ENCODE measurements at regions not wholly inside any gene's neighbourhood (a gene's known extent, or its start where the extent isn't known, plus 50 kb on each side); places are given as distances from the start of the nearest gene placed in this dataset.

DNA sequence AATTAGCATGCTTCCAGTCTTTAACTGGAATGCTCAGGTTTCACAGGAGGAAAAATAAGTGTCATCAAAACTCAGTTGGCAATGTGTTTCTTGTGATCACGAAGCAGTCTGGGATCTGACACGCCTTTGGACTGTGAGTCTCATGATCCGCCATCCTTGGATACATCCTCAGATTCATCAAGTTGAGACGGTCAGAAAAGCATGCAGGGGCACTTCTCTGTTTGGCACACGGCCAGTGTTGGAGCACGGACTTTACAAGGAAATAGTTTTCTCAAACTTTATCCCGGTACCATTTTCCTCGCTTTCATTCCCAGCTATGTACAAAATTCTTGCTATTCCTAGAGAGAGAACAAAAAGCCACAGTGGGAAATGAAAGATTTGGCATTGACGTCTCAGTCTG, 88.4 kb upstream of the PARP11 start:
- ChIA-PET POLR2A (no interaction called here), CTCF (interaction anchor here (2.1 kb wide), 1 partner anchor 37 kb away, joined by 5 read pairs; no protein-coding TSS in a partner anchor)
- peaks cover 6% of the 10 kb centered on the region for H3K27me3 Mint-ChIP-seq

DNA sequence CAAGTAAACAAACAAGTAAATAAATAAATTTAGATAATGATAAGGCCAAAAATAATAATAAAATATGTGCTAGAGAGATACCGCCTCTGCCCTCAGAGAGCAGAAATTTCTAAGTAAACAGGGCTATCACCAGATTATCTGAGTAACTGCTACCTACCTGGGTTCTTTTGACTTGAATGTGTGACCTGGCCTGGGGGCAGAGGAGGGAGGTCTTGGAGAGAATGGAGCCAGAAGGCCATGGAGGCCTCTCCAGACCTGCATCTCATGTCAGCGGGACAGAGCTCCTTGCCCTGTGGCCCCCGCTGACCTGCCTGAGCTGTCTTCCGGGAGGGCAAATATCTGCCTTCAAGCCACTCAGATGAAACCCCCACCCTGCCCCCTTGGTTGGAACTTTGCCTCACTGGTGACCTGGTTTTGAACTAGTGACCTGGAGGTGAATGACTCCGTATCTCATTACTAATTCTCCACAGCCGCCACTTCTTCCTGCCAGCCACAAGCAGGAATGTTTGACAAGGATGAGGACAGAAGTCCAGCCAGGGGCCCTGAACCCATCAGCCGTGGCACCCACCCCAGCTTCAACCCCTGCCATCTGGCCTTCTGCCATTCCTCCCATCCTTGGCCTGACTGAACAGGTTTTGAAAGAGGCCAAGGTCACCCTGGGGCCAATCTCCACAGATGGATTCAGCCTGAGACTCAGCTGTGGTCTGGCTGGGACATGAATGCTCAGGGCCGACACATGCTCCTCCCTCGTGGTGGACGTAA, 86.8 kb upstream of the PARP11 start:
- no peak overlapping the region for H3K27ac ChIP-seq (ENCODE audit: low read length in 2 of 2)
- no peak for ATAC-seq (ENCODE audit: low read depth)
- no peak overlapping the region for H3K27ac Mint-ChIP-seq
- H3K4me3 ChIP-seq (ENCODE audit: control extremely low read depth in 1 of 5, extremely low read depth in 1 of 5, insufficient read depth in 1 of 5, low read depth in 2 of 5, low read length in 4 of 5) = no peak overlapping the region
- no peak overlapping the region for H3K4me3 Mint-ChIP-seq
- DNase-seq = no peak
- ChIA-PET CTCF (no interaction called here), POLR2A (no interaction called here)
- TF ChIP-seq, protein P1, sequence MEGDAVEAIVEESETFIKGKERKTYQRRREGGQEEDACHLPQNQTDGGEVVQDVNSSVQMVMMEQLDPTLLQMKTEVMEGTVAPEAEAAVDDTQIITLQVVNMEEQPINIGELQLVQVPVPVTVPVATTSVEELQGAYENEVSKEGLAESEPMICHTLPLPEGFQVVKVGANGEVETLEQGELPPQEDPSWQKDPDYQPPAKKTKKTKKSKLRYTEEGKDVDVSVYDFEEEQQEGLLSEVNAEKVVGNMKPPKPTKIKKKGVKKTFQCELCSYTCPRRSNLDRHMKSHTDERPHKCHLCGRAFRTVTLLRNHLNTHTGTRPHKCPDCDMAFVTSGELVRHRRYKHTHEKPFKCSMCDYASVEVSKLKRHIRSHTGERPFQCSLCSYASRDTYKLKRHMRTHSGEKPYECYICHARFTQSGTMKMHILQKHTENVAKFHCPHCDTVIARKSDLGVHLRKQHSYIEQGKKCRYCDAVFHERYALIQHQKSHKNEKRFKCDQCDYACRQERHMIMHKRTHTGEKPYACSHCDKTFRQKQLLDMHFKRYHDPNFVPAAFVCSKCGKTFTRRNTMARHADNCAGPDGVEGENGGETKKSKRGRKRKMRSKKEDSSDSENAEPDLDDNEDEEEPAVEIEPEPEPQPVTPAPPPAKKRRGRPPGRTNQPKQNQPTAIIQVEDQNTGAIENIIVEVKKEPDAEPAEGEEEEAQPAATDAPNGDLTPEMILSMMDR (IDR thresholded peaks at IDR 0.05) = no peak
- TF ChIP-seq EZH2 (IDR thresholded peaks at IDR 0.05; ENCODE audit: borderline replicate concordance, insufficient read depth, low read depth, low read length, poor library complexity, severe bottlenecking) = no peak
- H3K4me1 ChIP-seq (ENCODE audit: control insufficient read depth in 2 of 2, insufficient read depth in 2 of 2, low read length in 2 of 2) = peaks cover 9 to 10% of the 10 kb centered on the region in 2 donors
- 96% methylated on average over 5 of the region's 10 CpGs for WGBS (ENCODE audit: insufficient coverage)
- H4K20me1 ChIP-seq (ENCODE audit: control insufficient read depth, insufficient read depth, low read length, poor library complexity, severe bottlenecking) = no peaks in the 10 kb centered on the region
- no peak overlapping the region for H2AFZ ChIP-seq (ENCODE audit: insufficient read depth, low read depth, low read length, poor library complexity, severe bottlenecking)
- no peak overlapping the region for H3K9ac ChIP-seq (ENCODE audit: low read length)
- H3K4me1 Mint-ChIP-seq = peaks cover 12% of the 10 kb centered on the region
- no peaks in the 10 kb centered on the region for H3K36me3 ChIP-seq (replicated peaks in 1 of 2; ENCODE audit: control extremely low read depth in 1 of 2, control insufficient read depth in 1 of 2, extremely low read depth in 1 of 2, insufficient read depth in 2 of 2, low read length in 1 of 2)
- intact Hi-C loops (cut with micrococcal nuclease) = no loop called here
- no peak overlapping the region for H3K4me2 ChIP-seq (replicated peaks; ENCODE audit: low read depth, low read length, poor library complexity, severe bottlenecking)
- no peaks in the 10 kb centered on the region for H3K9me3 Mint-ChIP-seq (ENCODE audit: insufficient read depth)
- H3K79me2 ChIP-seq (ENCODE audit: control insufficient read depth, insufficient read depth, low read length) = no peaks in the 10 kb centered on the region
- peaks cover 13% of the 10 kb centered on the region for H3K27me3 Mint-ChIP-seq
- peaks cover 0 to 2% (median 0%) of the 10 kb centered on the region in 4 experiments for H3K27me3 ChIP-seq (replicated peaks in 1 of 4; ENCODE audit: control extremely low read depth in 1 of 4, control insufficient read depth in 3 of 4, insufficient read depth in 4 of 4, low read length in 3 of 4)
- no peaks in the 10 kb centered on the region for H3K9me3 ChIP-seq (ENCODE audit: control extremely low read depth in 1 of 3, control insufficient read depth in 2 of 3, insufficient read depth in 1 of 3, low read length in 2 of 3)

More for the DNA sequence above, 88.4 kb upstream of the PARP11 start:
- no peak overlapping the region for H3K4me2 ChIP-seq (replicated peaks; ENCODE audit: low read depth, low read length, poor library complexity, severe bottlenecking)
- no peak overlapping the region for H3K27ac ChIP-seq (ENCODE audit: low read length in 2 of 2)
- H3K27me3 ChIP-seq (replicated peaks in 1 of 4; ENCODE audit: control extremely low read depth in 1 of 4, control insufficient read depth in 3 of 4, insufficient read depth in 4 of 4, low read length in 3 of 4) = no peaks in the 10 kb centered on the region
- peaks cover 9 to 10% of the 10 kb centered on the region in 2 donors for H3K4me1 ChIP-seq (ENCODE audit: control insufficient read depth in 2 of 2, insufficient read depth in 2 of 2, low read length in 2 of 2)
- no peak overlapping the region for H3K4me3 ChIP-seq (ENCODE audit: control extremely low read depth in 1 of 5, extremely low read depth in 1 of 5, insufficient read depth in 1 of 5, low read depth in 2 of 5, low read length in 4 of 5)
- no peak overlapping the region for H3K9ac ChIP-seq (ENCODE audit: low read length)
- WGBS (ENCODE audit: insufficient coverage) = 93% methylated on average over 5 of the region's 9 CpGs
- ATAC-seq (ENCODE audit: low read depth) (no peak), DNase-seq (no peak)
- Mint-ChIP-seq H3K27ac (no peak overlapping the region), H3K4me1 (peaks cover 12% of the 10 kb centered on the region), H3K4me3 (no peak overlapping the region), H3K9me3 (ENCODE audit: insufficient read depth) (no peaks in the 10 kb centered on the region)
- H3K36me3 ChIP-seq (replicated peaks in 1 of 2; ENCODE audit: control extremely low read depth in 1 of 2, control insufficient read depth in 1 of 2, extremely low read depth in 1 of 2, insufficient read depth in 2 of 2, low read length in 1 of 2) = no peaks in the 10 kb centered on the region
- TF ChIP-seq EZH2 (IDR thresholded peaks at IDR 0.05; ENCODE audit: borderline replicate concordance, insufficient read depth, low read depth, low read length, poor library complexity, severe bottlenecking) = no peak
- TF ChIP-seq, protein P1 (IDR thresholded peaks at IDR 0.05) = no peak
- no peaks in the 10 kb centered on the region for H4K20me1 ChIP-seq (ENCODE audit: control insufficient read depth, insufficient read depth, low read length, poor library complexity, severe bottlenecking)
- no peaks in the 10 kb centered on the region for H3K9me3 ChIP-seq (ENCODE audit: control extremely low read depth in 1 of 3, control insufficient read depth in 2 of 3, insufficient read depth in 1 of 3, low read length in 2 of 3)
- no peaks in the 10 kb centered on the region for H3K79me2 ChIP-seq (ENCODE audit: control insufficient read depth, insufficient read depth, low read length)
- peak overlapping the region; percentile 49 for H2AFZ ChIP-seq (ENCODE audit: insufficient read depth, low read depth, low read length, poor library complexity, severe bottlenecking)
- intact Hi-C loops (cut with micrococcal nuclease) = no loop called here
